Activated CD8-positive, alpha-beta memory T cell treated with anti-CD3 and anti-CD28 coated beads for 24 hours (primary cell): ENCODE measurements at regions not wholly inside any gene's neighbourhood (a gene's known extent, or its start where the extent isn't known, plus 50 kb on each side); places are given as distances from the start of the nearest gene placed in this dataset.
"Not testable (repeated sequence)": the region's sequence is repeated elsewhere in the genome, so short reads cannot be mapped to it uniquely, and the experiment has no call there.

Source experiments
- DNase-seq: peaks from one replicate; pipeline ENCODE4 v3.0.0-alpha.2; 2020

GRCh38 chr6:85069577-85069976 lies 305.2 kb upstream of the TBX18 start:
- DNase-seq: no peak

- no peak for DNase-seq
Measured at GRCh38 chr6:85068221-85068620, 303.8 kb upstream of the TBX18 start.

- DNase-seq: no peak
Measured at GRCh38 chr6:85066266-85066665, 301.9 kb upstream of the TBX18 start.

- no peak for DNase-seq
Measured at GRCh38 chr6:85065831-85066230, 301.4 kb upstream of the TBX18 start.

GRCh38 chr6:85063611-85064010 lies 299.2 kb upstream of the TBX18 start:
- DNase-seq: no peak

- DNase-seq: no peak
Measured at GRCh38 chr6:85062884-85063283, 298.5 kb upstream of the TBX18 start.

- no peak for DNase-seq
Measured at GRCh38 chr6:85058806-85059205, 294.4 kb upstream of the TBX18 start.

GRCh38 chr6:85050149-85050548 lies 285.8 kb upstream of the TBX18 start:
- DNase-seq: no peak

GRCh38 chr6:85049282-85049681 lies 284.9 kb upstream of the TBX18 start:
- DNase-seq: no peak

GRCh38 chr6:85047818-85048217 lies 283.4 kb upstream of the TBX18 start:
- no peak for DNase-seq

- DNase-seq: not testable (repeated sequence)
Measured at GRCh38 chr6:85045767-85046166, 281.4 kb upstream of the TBX18 start.

GRCh38 chr6:85044361-85044760 lies 280.0 kb upstream of the TBX18 start:
- no peak for DNase-seq

- DNase-seq: no peak
Measured at GRCh38 chr6:85041376-85041775, 277.0 kb upstream of the TBX18 start.

- DNase-seq: no peak
Measured at GRCh38 chr6:85037221-85037620, 272.8 kb upstream of the TBX18 start.

GRCh38 chr6:85035766-85036165 lies 271.4 kb upstream of the TBX18 start:
- DNase-seq: no peak

GRCh38 chr6:85033547-85033946 lies 269.1 kb upstream of the TBX18 start:
- DNase-seq: no peak

- no peak for DNase-seq
Measured at GRCh38 chr6:85026021-85026420, 261.6 kb upstream of the TBX18 start.

- no peak for DNase-seq
Measured at GRCh38 chr6:85023721-85024120, 259.3 kb upstream of the TBX18 start.

GRCh38 chr6:85017352-85017751 lies 253.0 kb upstream of the TBX18 start:
- DNase-seq: no peak

GRCh38 chr6:85016726-85017125 lies 252.3 kb upstream of the TBX18 start:
- DNase-seq: no peak

- DNase-seq: no peak
Measured at GRCh38 chr6:85015396-85015990, 251.1 kb upstream of the TBX18 start.

- no peak for DNase-seq
Measured at GRCh38 chr6:85010865-85011264, 246.5 kb upstream of the TBX18 start.

GRCh38 chr6:85008296-85009009 lies 244.1 kb upstream of the TBX18 start:
- no peak for DNase-seq

GRCh38 chr6:85006362-85006761 lies 242.0 kb upstream of the TBX18 start:
- no peak for DNase-seq

GRCh38 chr6:85005494-85005893 lies 241.1 kb upstream of the TBX18 start:
- DNase-seq: no peak
